ENCODE measurements at regions not wholly inside any gene's neighbourhood (a gene's known extent, or its start where the extent isn't known, plus 50 kb on each side); places are given as distances from the start of the nearest gene placed in this dataset.

GRCh38 chr12:34288963-34289345 is 266.7 kb downstream of the ALG10 start:
- TF ChIP-seq POLR2AphosphoS5 (IDR thresholded peaks at IDR 0.05; ENCODE audit: insufficient read depth, low read depth, low read length), result no peak
- TF ChIP-seq, protein P1, sequence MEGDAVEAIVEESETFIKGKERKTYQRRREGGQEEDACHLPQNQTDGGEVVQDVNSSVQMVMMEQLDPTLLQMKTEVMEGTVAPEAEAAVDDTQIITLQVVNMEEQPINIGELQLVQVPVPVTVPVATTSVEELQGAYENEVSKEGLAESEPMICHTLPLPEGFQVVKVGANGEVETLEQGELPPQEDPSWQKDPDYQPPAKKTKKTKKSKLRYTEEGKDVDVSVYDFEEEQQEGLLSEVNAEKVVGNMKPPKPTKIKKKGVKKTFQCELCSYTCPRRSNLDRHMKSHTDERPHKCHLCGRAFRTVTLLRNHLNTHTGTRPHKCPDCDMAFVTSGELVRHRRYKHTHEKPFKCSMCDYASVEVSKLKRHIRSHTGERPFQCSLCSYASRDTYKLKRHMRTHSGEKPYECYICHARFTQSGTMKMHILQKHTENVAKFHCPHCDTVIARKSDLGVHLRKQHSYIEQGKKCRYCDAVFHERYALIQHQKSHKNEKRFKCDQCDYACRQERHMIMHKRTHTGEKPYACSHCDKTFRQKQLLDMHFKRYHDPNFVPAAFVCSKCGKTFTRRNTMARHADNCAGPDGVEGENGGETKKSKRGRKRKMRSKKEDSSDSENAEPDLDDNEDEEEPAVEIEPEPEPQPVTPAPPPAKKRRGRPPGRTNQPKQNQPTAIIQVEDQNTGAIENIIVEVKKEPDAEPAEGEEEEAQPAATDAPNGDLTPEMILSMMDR (IDR thresholded peaks at IDR 0.05; ENCODE audit: extremely low read depth in 1 of 2, insufficient read depth in 1 of 2, low read depth in 1 of 2, low read length in 2 of 2), result no peak
